HG02885 (cell line): ENCODE measurements at regions not wholly inside any gene's neighbourhood (a gene's known extent, or its start where the extent isn't known, plus 50 kb on each side); places are given as distances from the start of the nearest gene placed in this dataset.

Source experiments
- ATAC-seq: cut with Tn5 transposase; IDR thresholded peaks from one replicate; pipeline ENCODE4 v1.9.1; 2021; ENCODE audit warnings: mild to moderate bottlenecking; ENCODE audit not compliant: unreplicated experiment, poor library complexity

GRCh38 chr3:28718074-28718849 lies 369.6 kb upstream of the AZI2 start:
- ATAC-seq = no peak

GRCh38 chr3:28726840-28727239 lies 378.2 kb upstream of the AZI2 start:
- peak; percentile 77 for ATAC-seq

- no peak for ATAC-seq
These were observed 378.7 kb upstream of the AZI2 start for GRCh38 chr3:28727307-28727706.

GRCh38 chr3:28738425-28738824 lies 389.8 kb upstream of the AZI2 start:
- ATAC-seq = no peak

GRCh38 chr3:28739647-28740046 lies 391.0 kb upstream of the AZI2 start:
- ATAC-seq = no peak

- ATAC-seq = no peak
These were observed 394.6 kb upstream of the AZI2 start for GRCh38 chr3:28743271-28743670.

- no peak for ATAC-seq
These were observed 395.2 kb upstream of the AZI2 start for GRCh38 chr3:28743831-28744230.

- no peak for ATAC-seq
These were observed 396.8 kb upstream of the AZI2 start for GRCh38 chr3:28745436-28745835.

- no peak for ATAC-seq
These were observed 397.4 kb upstream of the AZI2 start for GRCh38 chr3:28745916-28746617.

- no peak for ATAC-seq
These were observed 398.4 kb upstream of the AZI2 start for GRCh38 chr3:28746990-28747389.

GRCh38 chr3:28751864-28752263 lies 403.2 kb upstream of the AZI2 start:
- ATAC-seq = no peak

GRCh38 chr3:28752290-28752689 lies 403.7 kb upstream of the AZI2 start:
- ATAC-seq = no peak

GRCh38 chr3:28756056-28756455 lies 407.4 kb upstream of the AZI2 start:
- no peak for ATAC-seq

- no peak for ATAC-seq
These were observed 409.5 kb upstream of the AZI2 start for GRCh38 chr3:28758115-28758514.

GRCh38 chr3:28761375-28761774 lies 412.8 kb upstream of the AZI2 start:
- no peak for ATAC-seq

- no peak for ATAC-seq
These were observed 416.6 kb upstream of the AZI2 start for GRCh38 chr3:28765194-28765593.

- no peak for ATAC-seq
These were observed 419.8 kb upstream of the AZI2 start for GRCh38 chr3:28768439-28768838.

- no peak for ATAC-seq
These were observed 429.3 kb upstream of the AZI2 start for GRCh38 chr3:28777806-28778475.

- no peak for ATAC-seq
These were observed 431.9 kb upstream of the AZI2 start for GRCh38 chr3:28780480-28780879.

GRCh38 chr3:28781053-28781452 lies 432.4 kb upstream of the AZI2 start:
- ATAC-seq = no peak

GRCh38 chr3:28786446-28786845 lies 437.8 kb upstream of the AZI2 start:
- ATAC-seq = no peak
